GM19452 (cell line): ENCODE measurements at regions not wholly inside any gene's neighbourhood (a gene's known extent, or its start where the extent isn't known, plus 50 kb on each side); places are given as distances from the start of the nearest gene placed in this dataset.
A peak's percentile ranks its signal among the peaks of the same experiment; 100 is the strongest.

Source experiments
- ATAC-seq: cut with Tn5 transposase; IDR thresholded peaks from one replicate; pipeline ENCODE4 v1.9.1; 2021; ENCODE audit not compliant: unreplicated experiment

GRCh38 chr4:106773076-106773905 lies 262.8 kb downstream of the DKK2 start:
- no peak for ATAC-seq

GRCh38 chr4:106767991-106768390 lies 268.1 kb downstream of the DKK2 start:
- ATAC-seq, result no peak

- ATAC-seq, result no peak
These were observed 269.6 kb downstream of the DKK2 start for GRCh38 chr4:106766519-106766918.

GRCh38 chr4:106764774-106765173 lies 271.3 kb downstream of the DKK2 start:
- no peak for ATAC-seq

GRCh38 chr4:106762666-106763443 lies 273.3 kb downstream of the DKK2 start:
- ATAC-seq, result no peak

- ATAC-seq, result no peak
These were observed 282.7 kb downstream of the DKK2 start for GRCh38 chr4:106753426-106753825.

- ATAC-seq, result no peak
These were observed 289.7 kb downstream of the DKK2 start for GRCh38 chr4:106746451-106746850.

GRCh38 chr4:106738121-106738520 lies 298.0 kb downstream of the DKK2 start:
- ATAC-seq, result no peak

GRCh38 chr4:106718548-106718947 lies 317.6 kb downstream of the DKK2 start:
- no peak for ATAC-seq

GRCh38 chr4:106717091-106717490 lies 319.0 kb downstream of the DKK2 start:
- no peak for ATAC-seq

- no peak for ATAC-seq
These were observed 320.3 kb downstream of the DKK2 start for GRCh38 chr4:106715825-106716224.

- no peak for ATAC-seq
These were observed 327.7 kb downstream of the DKK2 start for GRCh38 chr4:106708464-106708816.

GRCh38 chr4:106707776-106708463 lies 328.2 kb downstream of the DKK2 start:
- ATAC-seq, result peak; percentile 69

GRCh38 chr4:106704253-106704870 lies 331.8 kb downstream of the DKK2 start:
- ATAC-seq, result no peak

GRCh38 chr4:106700321-106700720 lies 331.7 kb upstream of the GIMD1 start:
- no peak for ATAC-seq

- ATAC-seq, result no peak
These were observed 330.1 kb upstream of the GIMD1 start for GRCh38 chr4:106698621-106699195.

GRCh38 chr4:106695501-106696262 lies 327.1 kb upstream of the GIMD1 start:
- no peak for ATAC-seq

- ATAC-seq, result no peak
These were observed 325.7 kb upstream of the GIMD1 start for GRCh38 chr4:106694232-106694631.

GRCh38 chr4:106691749-106692148 lies 323.2 kb upstream of the GIMD1 start:
- ATAC-seq, result no peak

GRCh38 chr4:106690487-106690886 lies 321.9 kb upstream of the GIMD1 start:
- no peak for ATAC-seq
